WTC11 (cell line): ENCODE measurements at regions not wholly inside any gene's neighbourhood (a gene's known extent, or its start where the extent isn't known, plus 50 kb on each side); places are given as distances from the start of the nearest gene placed in this dataset.

Experiments used
- ELF4 ChIP-seq: sonication (generic); formaldehyde crosslinking; IDR thresholded peaks from 2 replicates; pipeline ENCODE4 v1.8.1; 2022; ENCODE audit warnings: low read depth, mild to moderate bottlenecking, moderate library complexity, missing genetic modification reagents
- TF ChIP-seq, protein P1 (sequence below): fragments of 200-600 bp; IDR thresholded peaks from 2 replicates; pipeline ENCODE4 v1.8.0; 2022; ENCODE audit warnings: antibody characterized with exemption

DNA sequence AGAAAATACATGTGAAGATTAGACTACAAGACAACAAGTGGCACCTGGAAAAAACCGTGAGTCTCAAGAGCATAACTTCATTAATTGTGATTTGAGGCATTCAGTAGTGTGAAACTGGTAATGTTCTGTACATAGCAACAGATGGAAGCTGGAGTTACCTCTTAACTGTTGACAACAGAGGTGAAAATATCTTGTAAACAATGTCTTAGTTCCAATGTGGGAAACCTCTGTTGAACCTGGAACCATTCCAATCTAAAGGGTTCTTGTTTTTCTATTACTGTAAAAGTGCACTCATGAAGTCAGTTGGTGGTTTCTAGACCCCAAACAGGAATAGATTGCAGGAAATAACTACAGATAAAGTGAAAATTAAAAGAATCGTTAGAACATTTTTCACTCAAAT, 728.4 kb downstream of the SLITRK1 start:
- TF ChIP-seq, protein P1, sequence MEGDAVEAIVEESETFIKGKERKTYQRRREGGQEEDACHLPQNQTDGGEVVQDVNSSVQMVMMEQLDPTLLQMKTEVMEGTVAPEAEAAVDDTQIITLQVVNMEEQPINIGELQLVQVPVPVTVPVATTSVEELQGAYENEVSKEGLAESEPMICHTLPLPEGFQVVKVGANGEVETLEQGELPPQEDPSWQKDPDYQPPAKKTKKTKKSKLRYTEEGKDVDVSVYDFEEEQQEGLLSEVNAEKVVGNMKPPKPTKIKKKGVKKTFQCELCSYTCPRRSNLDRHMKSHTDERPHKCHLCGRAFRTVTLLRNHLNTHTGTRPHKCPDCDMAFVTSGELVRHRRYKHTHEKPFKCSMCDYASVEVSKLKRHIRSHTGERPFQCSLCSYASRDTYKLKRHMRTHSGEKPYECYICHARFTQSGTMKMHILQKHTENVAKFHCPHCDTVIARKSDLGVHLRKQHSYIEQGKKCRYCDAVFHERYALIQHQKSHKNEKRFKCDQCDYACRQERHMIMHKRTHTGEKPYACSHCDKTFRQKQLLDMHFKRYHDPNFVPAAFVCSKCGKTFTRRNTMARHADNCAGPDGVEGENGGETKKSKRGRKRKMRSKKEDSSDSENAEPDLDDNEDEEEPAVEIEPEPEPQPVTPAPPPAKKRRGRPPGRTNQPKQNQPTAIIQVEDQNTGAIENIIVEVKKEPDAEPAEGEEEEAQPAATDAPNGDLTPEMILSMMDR, result no peak
- no peak for TF ChIP-seq ELF4 (CRISPR knock-in tag)
